ENCODE measurements at regions not wholly inside any gene's neighbourhood (a gene's known extent, or its start where the extent isn't known, plus 50 kb on each side); places are given as distances from the start of the nearest gene placed in this dataset.

GRCh38 chr13:104980586-104980985, 1554.9 kb downstream of the EFNB2 start:
- Histone ChIP-seq H3K9ac (replicated peaks in 1 of 4; ENCODE audit: extremely low read depth in 1 of 4, low read depth in 3 of 4, low read length in 3 of 4) (no peak overlapping the region), H3K18ac (ENCODE audit: extremely low read depth, low read length) (no peak overlapping the region), H2BK20ac (ENCODE audit: low read length) (no peak overlapping the region), H2BK120ac (replicated peaks; ENCODE audit: low read depth, low read length) (no peak overlapping the region), H3K36me3 (ENCODE audit: control insufficient read depth in 2 of 4, insufficient read depth in 4 of 4, low read length in 3 of 4) (no peaks in the 10 kb centered on the region), H3K4me2 (ENCODE audit: insufficient read depth in 1 of 2, low read depth in 2 of 2, low read length in 2 of 2) (no peak overlapping the region), H3K56ac (replicated peaks; ENCODE audit: insufficient read length, low read depth, low read length) (no peak overlapping the region), H2BK5ac (ENCODE audit: low read depth, low read length) (no peak overlapping the region), H3K79me2 (ENCODE audit: control insufficient read depth in 1 of 2, insufficient read depth in 2 of 2, low read length in 2 of 2) (no peaks in the 10 kb centered on the region), H4K91ac (replicated peaks; ENCODE audit: insufficient read length, low read length) (no peak overlapping the region), H3K9me3 (ENCODE audit: insufficient read depth in 2 of 2, low read depth in 1 of 2, low read length in 1 of 2) (no peaks in the 10 kb centered on the region), H2AK5ac (ENCODE audit: low read depth, low read length) (no peak overlapping the region), H3K79me1 (ENCODE audit: low read depth, low read length) (no peaks in the 10 kb centered on the region), H2BK15ac (ENCODE audit: low read length) (no peak overlapping the region), H3K23me2 (ENCODE audit: low read depth, low read length) (no peaks in the 10 kb centered on the region), H4K20me1 (replicated peaks in 1 of 2; ENCODE audit: control insufficient read depth in 1 of 2, insufficient read depth in 2 of 2, low read length in 2 of 2) (no peaks in the 10 kb centered on the region), H4K8ac (ENCODE audit: extremely low read depth, insufficient read depth, low read length) (no peak overlapping the region), H3K4ac (replicated peaks; ENCODE audit: insufficient read length, low read depth, low read length) (no peak overlapping the region), H3K4me1 (replicated peaks in 1 of 4; ENCODE audit: control insufficient read depth in 3 of 4, insufficient read depth in 4 of 4, low read length in 3 of 4) (no peaks in the 10 kb centered on the region), H3K23ac (ENCODE audit: insufficient read length) (no peak overlapping the region), H2AFZ (ENCODE audit: low read length) (no peak overlapping the region), H3K14ac (ENCODE audit: insufficient read length) (no peak overlapping the region), H3K27me3 (replicated peaks in 1 of 4; ENCODE audit: control insufficient read depth in 3 of 4, extremely low read depth in 1 of 4, insufficient read depth in 3 of 4, low read length in 3 of 4) (no peaks in the 10 kb centered on the region), H3K27ac (ENCODE audit: low read depth, low read length) (no peak overlapping the region), H4K5ac (ENCODE audit: insufficient read length, low read depth, low read length) (no peak overlapping the region), H2BK12ac (ENCODE audit: low read depth, low read length) (no peak overlapping the region), H3K4me3 (ENCODE audit: extremely low read depth in 1 of 4, insufficient read depth in 2 of 4, low read depth in 3 of 4, low read length in 4 of 4) (no peak overlapping the region)
- WGBS, 2 experiments (ENCODE audit: extremely low coverage in 1 of 2, insufficient coverage in 1 of 2, insufficient read length in 1 of 2, insufficient replicate concordance in 2 of 2, low coverage in 1 of 2, low lambda C conversion rate in 2 of 2, missing lambda C conversion rate in 1 of 2), result 95% methylated on average over 2 of the region's 2 CpGs; no CpG with 5 or more reads in 1 of the 2 experiments
- CTCF ChIA-PET (ENCODE audit: partially characterized antibody), result no interaction called here
- TF ChIP-seq JUND (IDR thresholded peaks at IDR 0.05; ENCODE audit: low read length) (no peak), CHD2 (IDR thresholded peaks at IDR 0.05; ENCODE audit: low read length) (no peak), HDAC2 (IDR thresholded peaks at IDR 0.05; ENCODE audit: borderline replicate concordance in 1 of 2, low read depth in 2 of 2, low read length in 2 of 2) (no peak), E2F6 (IDR thresholded peaks at IDR 0.05) (no peak), ASH2L (IDR thresholded peaks at IDR 0.05; ENCODE audit: low read length) (no peak), KDM5A (IDR thresholded peaks at IDR 0.05; ENCODE audit: low read length) (no peak), FOSL1 (IDR thresholded peaks at IDR 0.05; ENCODE audit: insufficient read depth, low read depth, low read length) (no peak), POU5F1 (IDR thresholded peaks at IDR 0.05; ENCODE audit: low read depth, low read length) (no peak), SUZ12 (IDR thresholded peaks at IDR 0.05; ENCODE audit: low read length) (no peak)
- no peak for DNase-seq (ENCODE audit: low read depth in 1 of 2, low spot score in 2 of 2)
- FAIRE-seq, result no peak
- POLR2A ChIA-PET (ENCODE audit: partially characterized antibody), result no interaction called here
